Adrenal gland (tissue), 5 donors: ENCODE measurements at regions not wholly inside any gene's neighbourhood (a gene's known extent, or its start where the extent isn't known, plus 50 kb on each side); places are given as distances from the start of the nearest gene placed in this dataset.

Experiments used
- CTCF ChIP-seq, 6 experiments: fragments of 450-650 bp in 4 of 6; fragments of 200-600 bp in 2 of 6; sonication (generic) in 1 of 6; IDR thresholded peaks; 1 replicate in 5 of 6; 2 replicates in 1 of 6; pipeline versions ENCODE4 v1.5.1 to v1.8.0; 2016 to 2021; ENCODE audit warnings: antibody characterized with exemption in 6 of 6, mild to moderate bottlenecking in 2 of 6, moderate library complexity in 1 of 6
- POLR2A ChIP-seq, 2 donors: fragments of 450-650 bp; IDR thresholded peaks; one replicate each; pipeline ENCODE4 v1.6.1; 2017; ENCODE audit warnings: antibody characterized with exemption in 2 of 2, mild to moderate bottlenecking in 2 of 2, moderate library complexity in 1 of 2
- donor health status: DM: no; HTN: no; CAD: no.

- TF ChIP-seq CTCF (IDR thresholded peaks at IDR 0.05) (no peak), POLR2A (IDR thresholded peaks at IDR 0.05) (no peak)
These were observed 201.4 kb upstream of the BRINP3 start for GRCh38 chr1:190679044-190679443.
